HCT116 (cell line): ENCODE measurements at regions not wholly inside any gene's neighbourhood (a gene's known extent, or its start where the extent isn't known, plus 50 kb on each side); places are given as distances from the start of the nearest gene placed in this dataset.

Source experiments
- ATAC-seq: fragments of 200-7000 bp; cut with Tn5 transposase; 2 replicates; pipeline ENCODE4 v1.9.1; 2020; ENCODE audit warnings: mild to moderate bottlenecking, moderate library complexity
- BruUV-seq: library from RNA; stranded (reverse); fragments of 400-500 nt; replicated peaks from 2 replicates; lab custom pipeline; 2021; lab: Mats Ljungman, UMichigan
- CTCF ChIA-PET: fragments of 300-600 bp; sonication (Branson Sonifier 250); formaldehyde crosslinking; loops from one replicate; lab custom pipeline; 2021; ENCODE audit warnings: antibody characterized with exemption; lab: Charles Lee
- POLR2A ChIA-PET: fragments of 300-600, 350-600 bp; sonication (Branson Sonifier 250); formaldehyde crosslinking; loops from one replicate; lab custom pipeline; 2021; ENCODE audit warnings: antibody characterized with exemption; lab: Charles Lee
- RAD21 ChIA-PET, 2 experiments: fragments of 300-600 bp; sonication (Branson Sonifier 250); formaldehyde crosslinking; loops; one replicate each; lab custom pipeline; 2023; ENCODE audit warnings: low total read pairs in 2 of 2; ENCODE audit not compliant: uncharacterized antibody in 2 of 2, unreplicated experiment in 2 of 2, low non-redundant PET in 1 of 2; lab: Charles Lee
- DNase-seq: peaks from one replicate; pipeline ENCODE4 v3.0.0-alpha.2; 2010; ENCODE audit warnings: low read depth, low spot score
- H2AFZ ChIP-seq: fragments of 200-600 bp; shearing (Covaris generic), sonication (generic); 2 replicates; pipeline ENCODE4 v1.6.1; 2017; ENCODE audit warnings: low read depth, mixed run types, mixed read lengths, antibody characterized with exemption, low read length; ENCODE audit not compliant: poor library complexity, severe bottlenecking
- H3K27ac ChIP-seq: 2 replicates; pipeline ENCODE4 v1.5.1; 2012; ENCODE audit warnings: low read depth, low read length
- H3K27me3 ChIP-seq: fragments of 200-600 bp; sonication (generic); 2 replicates; pipeline ENCODE4 v1.6.1; 2016; ENCODE audit warnings: mixed run types, low read length, mixed read lengths; ENCODE audit not compliant: insufficient read depth
- H3K36me3 ChIP-seq, 2 experiments: fragments of 200-500 bp in 1 of 2; fragments of 200-600 bp in 1 of 2; sonication (Bioruptor generic) in 1 of 2; sonication (generic) in 1 of 2; 2 replicates each; pipeline versions ENCODE4 v1.5.1 to v1.6.1; 2014 to 2016; ENCODE audit warnings: low read length in 2 of 2, inconsistent platforms in 1 of 2, mixed read lengths in 1 of 2, mixed run types in 1 of 2; ENCODE audit not compliant: insufficient read depth in 2 of 2, control insufficient read depth in 1 of 2
- H3K4me1 ChIP-seq, 2 experiments: fragments of 200-600 bp in 1 of 2; sonication (generic) in 1 of 2; 2 replicates each; pipeline versions ENCODE4 v1.5.1 to v1.6.1; 2012 to 2017; ENCODE audit warnings: low read length in 2 of 2, inconsistent platforms in 1 of 2, mild to moderate bottlenecking in 1 of 2, mixed read lengths in 1 of 2, mixed run types in 1 of 2, moderate library complexity in 1 of 2; ENCODE audit not compliant: insufficient read depth in 2 of 2, control insufficient read depth in 1 of 2
- H3K4me2 ChIP-seq: fragments of 200-600 bp; sonication (generic); 2 replicates; pipeline ENCODE4 v1.6.1; 2017; ENCODE audit warnings: mixed run types, low read length, mixed read lengths
- H3K4me3 ChIP-seq, 2 experiments: fragments of 200-600 bp in 1 of 2; sonication (generic) in 1 of 2; replicated peaks in 1 of 2; 2 replicates each; pipeline ENCODE4 v1.5.1; 2011 to 2016; ENCODE audit warnings: low read length in 2 of 2, control low read depth in 1 of 2, low read depth in 1 of 2, mild to moderate bottlenecking in 1 of 2, mixed read lengths in 1 of 2, mixed run types in 1 of 2
- H3K79me2 ChIP-seq: fragments of 200-600 bp; sonication (generic); 2 replicates; pipeline ENCODE4 v1.6.1; 2017; ENCODE audit warnings: mild to moderate bottlenecking, mixed run types, low read length, moderate library complexity, mixed read lengths; ENCODE audit not compliant: insufficient read depth
- H3K9ac ChIP-seq: fragments of 200-600 bp; sonication (generic); 2 replicates; pipeline ENCODE4 v1.6.1; 2016; ENCODE audit warnings: low read length, mixed read lengths
- H3K9me2 ChIP-seq: fragments of 200-600 bp; sonication (generic), shearing (Covaris generic); 2 replicates; pipeline ENCODE4 v1.6.1; 2017; ENCODE audit warnings: mixed run types, mild to moderate bottlenecking, moderate library complexity; ENCODE audit not compliant: insufficient read depth
- H3K9me3 ChIP-seq, 2 experiments: fragments of 200-500 bp in 1 of 2; fragments of 200-600 bp in 1 of 2; sonication (Bioruptor generic) in 1 of 2; sonication (generic) in 1 of 2; 2 replicates each; pipeline ENCODE4 v1.6.1; 2014 to 2017; ENCODE audit warnings: low read length in 2 of 2, mixed read lengths in 2 of 2, inconsistent platforms in 1 of 2, low read depth in 1 of 2, mild to moderate bottlenecking in 1 of 2, mixed run types in 1 of 2, moderate library complexity in 1 of 2; ENCODE audit not compliant: control insufficient read depth in 1 of 2, insufficient read depth in 1 of 2
- H4K20me1 ChIP-seq: fragments of 200-600 bp; sonication (generic), shearing (Covaris generic); 2 replicates; pipeline ENCODE4 v1.6.1; 2017; ENCODE audit warnings: mixed run types, mild to moderate bottlenecking, moderate library complexity; ENCODE audit not compliant: insufficient read depth
- CBX3 ChIP-seq: IDR thresholded peaks from 2 replicates; pipeline ENCODE4 v1.6.1; 2012; ENCODE audit warnings: low read depth
- EGR1 ChIP-seq: IDR thresholded peaks from 2 replicates; pipeline ENCODE4 v1.6.1; 2012; ENCODE audit warnings: low read depth
- ELF1 ChIP-seq: IDR thresholded peaks from 2 replicates; pipeline ENCODE4 v1.6.1; 2012; ENCODE audit warnings: low read depth, borderline replicate concordance
- EZH2phosphoT487 ChIP-seq: fragments of 200-600 bp; IDR thresholded peaks from 2 replicates; pipeline ENCODE4 v1.6.1; 2018; ENCODE audit warnings: antibody characterized with exemption, borderline replicate concordance
- FOSL1 ChIP-seq: IDR thresholded peaks from 2 replicates; pipeline ENCODE4 v1.6.1; 2012; ENCODE audit warnings: low read depth
- POLR2A ChIP-seq: IDR thresholded peaks from 2 replicates; pipeline ENCODE4 v1.7.0; 2011; ENCODE audit warnings: borderline replicate concordance; ENCODE audit not compliant: insufficient read depth, insufficient read length; ENCODE audit errors: extremely low read depth
- POLR2AphosphoS5 ChIP-seq: IDR thresholded peaks from 2 replicates; pipeline ENCODE4 v1.6.1; 2011; ENCODE audit warnings: mild to moderate bottlenecking, low read depth, low read length, moderate library complexity
- RAD21 ChIP-seq: IDR thresholded peaks from 2 replicates; pipeline ENCODE4 v1.6.1; 2012; ENCODE audit warnings: low read depth, mild to moderate bottlenecking
- SP1 ChIP-seq: IDR thresholded peaks from 2 replicates; pipeline ENCODE4 v1.6.1; 2012; ENCODE audit warnings: low read depth
- SRF ChIP-seq: IDR thresholded peaks from 2 replicates; pipeline ENCODE4 v1.6.1; 2012; ENCODE audit warnings: low read depth
- ZFX ChIP-seq: fragments of 450-650 bp; IDR thresholded peaks from 2 replicates; pipeline ENCODE4 v1.6.1; 2017
- ZNF274 ChIP-seq: fragments of 200-500 bp; sonication (Bioruptor generic); IDR thresholded peaks from 2 replicates; pipeline ENCODE4 v1.6.1; 2014; ENCODE audit warnings: mild to moderate bottlenecking, low read depth, low read length, inconsistent platforms
- intact Hi-C: fragments of 100-400 bp; cut with micrococcal nuclease; formaldehyde crosslinking; loops from 2 replicates; pipeline ENCODE4 v1.10.0; 2022
- TF ChIP-seq, protein P1 (sequence below): IDR thresholded peaks from 2 replicates; pipeline ENCODE4 v1.6.1; 2011; ENCODE audit warnings: mild to moderate bottlenecking, low read length, moderate library complexity; ENCODE audit not compliant: insufficient replicate concordance; ENCODE audit errors: extremely low read depth
- TF ChIP-seq, protein P2 (sequence below): IDR thresholded peaks from 2 replicates; pipeline ENCODE4 v1.6.1; 2012

DNA sequence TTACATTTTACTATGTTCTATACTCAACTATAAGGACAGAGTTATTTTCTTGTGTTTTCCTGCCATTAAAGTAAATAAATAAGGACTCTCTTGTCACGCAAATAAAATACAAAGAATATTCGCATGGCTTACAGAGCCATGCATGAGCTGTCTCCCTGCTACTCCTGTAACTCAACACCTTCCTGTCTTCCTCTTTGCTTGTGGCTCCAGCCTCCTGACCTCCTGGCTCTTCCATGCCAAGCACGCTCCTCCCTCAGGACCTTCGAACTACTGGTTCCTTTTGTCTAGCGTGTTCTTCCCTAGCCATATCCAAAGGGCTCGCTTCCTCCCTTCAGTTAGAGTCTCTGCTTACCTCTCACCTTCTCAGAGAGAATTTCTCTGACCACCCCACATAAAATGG, 124.3 kb upstream of the TMC3 start:
- H4K20me1 ChIP-seq = no peaks in the 10 kb centered on the region
- H3K9me2 ChIP-seq = no peaks in the 10 kb centered on the region
- no peaks in the 10 kb centered on the region for H3K36me3 ChIP-seq
- peaks cover 33% of the 10 kb centered on the region for H3K27me3 ChIP-seq
- H3K4me2 ChIP-seq = no peak overlapping the region
- ChIA-PET CTCF (no interaction called here), RAD21 (no interaction called here), POLR2A (no interaction called here)
- H3K79me2 ChIP-seq = no peaks in the 10 kb centered on the region
- TF ChIP-seq SRF (no peak), EZH2phosphoT487 (no peak), EGR1 (no peak), FOSL1 (no peak), POLR2A (no peak), ZFX (no peak), ELF1 (no peak), ZNF274 (no peak), POLR2AphosphoS5 (no peak), SP1 (no peak), RAD21 (no peak), CBX3 (no peak)
- TF ChIP-seq, protein P1, sequence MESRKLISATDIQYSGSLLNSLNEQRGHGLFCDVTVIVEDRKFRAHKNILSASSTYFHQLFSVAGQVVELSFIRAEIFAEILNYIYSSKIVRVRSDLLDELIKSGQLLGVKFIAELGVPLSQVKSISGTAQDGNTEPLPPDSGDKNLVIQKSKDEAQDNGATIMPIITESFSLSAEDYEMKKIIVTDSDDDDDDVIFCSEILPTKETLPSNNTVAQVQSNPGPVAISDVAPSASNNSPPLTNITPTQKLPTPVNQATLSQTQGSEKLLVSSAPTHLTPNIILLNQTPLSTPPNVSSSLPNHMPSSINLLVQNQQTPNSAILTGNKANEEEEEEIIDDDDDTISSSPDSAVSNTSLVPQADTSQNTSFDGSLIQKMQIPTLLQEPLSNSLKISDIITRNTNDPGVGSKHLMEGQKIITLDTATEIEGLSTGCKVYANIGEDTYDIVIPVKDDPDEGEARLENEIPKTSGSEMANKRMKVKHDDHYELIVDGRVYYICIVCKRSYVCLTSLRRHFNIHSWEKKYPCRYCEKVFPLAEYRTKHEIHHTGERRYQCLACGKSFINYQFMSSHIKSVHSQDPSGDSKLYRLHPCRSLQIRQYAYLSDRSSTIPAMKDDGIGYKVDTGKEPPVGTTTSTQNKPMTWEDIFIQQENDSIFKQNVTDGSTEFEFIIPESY = no peak
- TF ChIP-seq, protein P2, sequence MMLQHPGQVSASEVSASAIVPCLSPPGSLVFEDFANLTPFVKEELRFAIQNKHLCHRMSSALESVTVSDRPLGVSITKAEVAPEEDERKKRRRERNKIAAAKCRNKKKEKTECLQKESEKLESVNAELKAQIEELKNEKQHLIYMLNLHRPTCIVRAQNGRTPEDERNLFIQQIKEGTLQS = no peak
- no peak overlapping the region for H2AFZ ChIP-seq
- no TSS peak for BruUV-seq
- DNase-seq = no peak
- H3K27ac ChIP-seq = no peak overlapping the region
- intact Hi-C loops = no loop called here
- H3K9ac ChIP-seq = no peak overlapping the region
- no peaks in the 10 kb centered on the region for H3K4me1 ChIP-seq
- no peaks in the 10 kb centered on the region for H3K9me3 ChIP-seq
- H3K4me3 ChIP-seq = no peak overlapping the region
- ATAC-seq = no peak
